PC-9 (cell line): ENCODE measurements at regions not wholly inside any gene's neighbourhood (a gene's known extent, or its start where the extent isn't known, plus 50 kb on each side); places are given as distances from the start of the nearest gene placed in this dataset.

Source experiments
- EZH2 ChIP-seq: fragments of 200-600 bp; sonication (generic); IDR thresholded peaks from 2 replicates; pipeline ENCODE4 v1.8.0; 2017; ENCODE audit warnings: antibody characterized with exemption, low read depth
- TF ChIP-seq, protein P1 (sequence below): fragments of 200-600 bp; sonication (generic); conservative IDR thresholded peaks from 2 replicates; pipeline ENCODE4 v1.6.1; 2017; ENCODE audit warnings: mixed run types, antibody characterized with exemption, mild to moderate bottlenecking, moderate library complexity

DNA sequence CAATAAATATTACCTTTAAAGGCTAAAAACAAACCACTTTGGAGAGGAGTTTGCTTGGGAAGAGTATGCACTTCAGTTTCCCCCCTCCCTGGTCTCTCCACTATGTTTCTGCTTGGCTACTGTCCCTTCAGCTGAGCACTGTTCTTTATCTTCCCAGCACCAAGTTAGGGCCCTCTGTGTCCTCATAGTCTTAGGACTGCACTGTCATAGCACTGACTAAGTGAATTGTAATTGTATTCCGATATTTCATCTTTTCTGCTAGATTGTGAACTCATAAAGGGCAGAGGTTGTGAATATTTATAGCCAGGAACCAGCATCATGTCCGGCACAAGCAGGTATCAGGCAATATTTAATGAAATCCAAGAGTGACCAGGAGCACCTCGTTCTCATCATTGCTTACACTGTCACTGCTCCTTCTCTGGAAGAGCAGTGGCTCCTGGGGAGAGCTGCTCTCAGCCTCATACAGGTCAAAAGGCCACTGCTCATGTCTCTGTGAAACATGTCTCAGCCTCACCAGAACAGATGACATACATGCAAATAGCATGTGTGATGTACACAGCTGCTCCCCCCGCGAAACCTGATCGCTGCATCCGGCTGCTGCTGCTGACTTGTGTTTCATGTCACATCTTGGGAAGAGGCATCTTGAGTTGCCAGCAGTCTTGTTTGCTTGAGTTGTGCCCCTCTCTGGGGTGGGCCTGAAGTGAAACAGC is 279.7 kb upstream of the MSX2 start:
- TF ChIP-seq, protein P1, sequence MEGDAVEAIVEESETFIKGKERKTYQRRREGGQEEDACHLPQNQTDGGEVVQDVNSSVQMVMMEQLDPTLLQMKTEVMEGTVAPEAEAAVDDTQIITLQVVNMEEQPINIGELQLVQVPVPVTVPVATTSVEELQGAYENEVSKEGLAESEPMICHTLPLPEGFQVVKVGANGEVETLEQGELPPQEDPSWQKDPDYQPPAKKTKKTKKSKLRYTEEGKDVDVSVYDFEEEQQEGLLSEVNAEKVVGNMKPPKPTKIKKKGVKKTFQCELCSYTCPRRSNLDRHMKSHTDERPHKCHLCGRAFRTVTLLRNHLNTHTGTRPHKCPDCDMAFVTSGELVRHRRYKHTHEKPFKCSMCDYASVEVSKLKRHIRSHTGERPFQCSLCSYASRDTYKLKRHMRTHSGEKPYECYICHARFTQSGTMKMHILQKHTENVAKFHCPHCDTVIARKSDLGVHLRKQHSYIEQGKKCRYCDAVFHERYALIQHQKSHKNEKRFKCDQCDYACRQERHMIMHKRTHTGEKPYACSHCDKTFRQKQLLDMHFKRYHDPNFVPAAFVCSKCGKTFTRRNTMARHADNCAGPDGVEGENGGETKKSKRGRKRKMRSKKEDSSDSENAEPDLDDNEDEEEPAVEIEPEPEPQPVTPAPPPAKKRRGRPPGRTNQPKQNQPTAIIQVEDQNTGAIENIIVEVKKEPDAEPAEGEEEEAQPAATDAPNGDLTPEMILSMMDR = no peak
- no peak for TF ChIP-seq EZH2
